Fibroblast of the conjunctiva (primary cell): ENCODE measurements at regions not wholly inside any gene's neighbourhood (a gene's known extent, or its start where the extent isn't known, plus 50 kb on each side); places are given as distances from the start of the nearest gene placed in this dataset.
"Not testable (repeated sequence)": the region's sequence is repeated elsewhere in the genome, so short reads cannot be mapped to it uniquely, and the experiment has no call there.

Source experiments
- DNase-seq: peaks from one replicate; pipeline ENCODE4 v3.0.0-alpha.2; 2010; ENCODE audit warnings: low read depth

DNA sequence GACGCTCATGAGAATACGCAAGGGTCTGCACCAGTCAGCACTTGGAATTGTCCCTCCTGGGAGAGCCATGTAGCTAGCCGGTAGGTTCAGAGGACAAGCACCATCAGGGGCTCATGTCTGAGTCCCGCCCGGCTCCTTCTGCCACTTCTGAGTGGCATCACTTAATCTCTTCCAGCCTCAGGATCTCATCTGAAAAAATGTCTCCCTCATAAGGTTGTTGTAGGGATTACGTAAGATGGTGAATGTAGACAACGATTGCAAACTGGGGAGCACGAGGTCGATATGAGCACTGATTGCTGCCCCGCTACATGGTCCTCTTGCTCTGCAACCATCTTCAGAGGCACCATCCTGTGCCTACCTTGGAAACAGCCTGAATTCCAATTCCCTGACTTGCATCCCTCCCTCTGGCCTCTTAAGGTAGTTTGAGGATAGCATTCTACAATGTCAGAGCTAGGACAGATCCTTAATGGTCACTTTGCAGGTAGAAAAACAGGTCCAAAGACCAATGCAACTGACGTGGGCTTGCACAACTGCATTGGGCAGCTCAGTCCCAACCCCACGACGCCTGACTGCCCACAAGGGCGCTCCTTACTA, 115.8 kb upstream of the TMEM45B start:
- DNase-seq, result no peak

DNA sequence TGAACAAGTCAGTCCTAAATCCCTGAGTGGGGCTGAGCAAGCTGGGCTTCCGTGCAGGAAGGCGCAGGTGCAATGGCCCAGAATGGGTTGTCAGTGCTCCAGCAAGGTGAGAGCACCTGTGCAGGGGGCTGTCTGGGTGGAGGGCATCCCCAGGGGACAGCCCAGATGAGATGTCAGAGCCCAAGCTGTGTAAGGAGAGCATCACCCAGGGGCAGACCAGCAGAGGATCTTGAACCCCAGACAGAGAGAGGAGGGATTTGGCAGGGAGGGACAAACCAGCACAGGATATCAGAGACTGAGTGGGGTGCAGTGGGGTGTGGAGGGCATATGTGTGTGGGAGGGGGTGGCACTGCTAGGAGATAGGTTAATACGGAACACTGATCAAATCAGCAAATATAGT, 114.9 kb upstream of the TMEM45B start:
- no peak for DNase-seq

DNA sequence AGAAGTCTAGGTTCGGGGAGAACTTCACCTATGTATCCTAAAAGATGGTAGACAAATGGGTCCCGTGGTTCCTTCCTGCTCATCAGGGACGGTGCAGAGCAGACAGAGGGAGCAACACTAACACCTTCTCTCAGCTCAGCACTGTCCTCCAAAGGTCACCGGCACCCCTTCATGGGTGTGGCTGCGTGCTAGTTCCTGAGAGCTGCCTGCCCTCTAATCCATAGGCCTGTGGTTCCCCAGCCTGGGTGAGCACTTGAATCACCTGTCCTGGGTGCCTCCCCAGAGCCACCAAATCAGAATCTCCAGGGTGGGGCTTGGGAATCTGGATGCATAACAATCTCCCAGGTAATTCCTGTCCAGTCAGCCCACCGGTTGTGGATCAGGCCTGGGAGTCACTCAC, 113.9 kb upstream of the TMEM45B start:
- no peak for DNase-seq

DNA sequence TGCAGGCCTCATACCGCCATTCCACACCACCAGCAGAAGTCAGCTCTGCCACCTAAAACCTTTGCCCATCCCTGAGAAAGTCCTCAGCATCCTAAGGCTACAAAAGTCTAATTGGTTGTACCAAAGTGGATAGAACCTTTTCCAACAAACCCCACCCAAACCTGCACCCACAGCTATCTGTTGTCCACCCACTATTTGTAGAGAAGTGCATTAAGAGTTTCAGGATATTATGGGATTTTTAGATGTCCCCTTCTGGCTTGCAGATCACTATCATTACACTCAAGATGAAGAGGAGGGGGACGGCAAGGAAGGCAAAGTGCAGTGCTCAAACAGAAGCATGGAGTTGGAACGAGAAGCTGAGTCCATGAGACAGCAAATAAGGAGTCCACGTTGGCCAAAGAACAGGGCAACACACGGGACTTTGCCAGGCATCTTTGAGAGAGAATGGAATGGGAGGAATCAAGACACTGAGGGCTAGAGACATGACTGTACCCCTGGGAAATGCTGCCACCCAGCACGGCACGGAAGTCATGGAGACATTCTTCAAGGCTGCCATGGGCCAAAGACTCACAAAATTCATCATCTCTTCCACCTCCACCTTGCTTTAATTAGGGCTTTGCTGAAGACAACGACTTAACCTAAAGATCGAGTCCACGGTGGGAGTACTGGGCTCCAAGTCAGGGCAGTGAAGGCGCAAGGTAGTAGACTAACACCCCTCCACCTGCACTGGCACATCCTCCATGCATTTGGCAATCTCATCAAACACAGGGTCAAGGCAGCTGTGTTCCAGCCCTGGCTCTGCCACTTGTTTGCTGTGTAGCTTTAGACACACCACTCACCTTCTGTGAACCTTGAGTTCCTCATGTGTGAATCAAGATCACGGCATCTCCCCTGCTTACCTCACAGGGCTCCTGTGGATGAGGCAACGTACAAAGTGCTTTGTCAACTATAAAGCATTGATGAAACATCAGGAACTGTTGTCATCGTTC, 112.9 kb upstream of the TMEM45B start:
- no peak for DNase-seq

DNA sequence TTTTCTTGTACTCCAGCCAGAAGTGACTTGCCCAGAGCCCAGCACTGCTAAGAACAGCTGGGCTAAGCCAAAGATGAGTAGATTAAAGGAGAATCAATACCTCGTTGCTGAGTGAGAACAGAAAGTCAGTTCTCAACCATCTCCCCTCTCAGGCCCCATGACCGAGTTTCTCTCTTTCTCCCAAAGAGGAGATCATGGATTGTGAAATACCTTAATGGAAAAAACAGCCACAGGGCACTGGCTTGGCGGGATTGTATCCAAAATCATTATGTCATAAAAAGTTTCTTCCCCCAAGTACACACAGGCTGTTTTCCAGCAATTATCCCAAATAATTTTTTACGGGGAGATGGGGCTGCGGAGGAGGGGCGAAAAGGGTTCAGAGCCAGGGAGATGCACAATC, 111.8 kb upstream of the TMEM45B start:
- no peak for DNase-seq

DNA sequence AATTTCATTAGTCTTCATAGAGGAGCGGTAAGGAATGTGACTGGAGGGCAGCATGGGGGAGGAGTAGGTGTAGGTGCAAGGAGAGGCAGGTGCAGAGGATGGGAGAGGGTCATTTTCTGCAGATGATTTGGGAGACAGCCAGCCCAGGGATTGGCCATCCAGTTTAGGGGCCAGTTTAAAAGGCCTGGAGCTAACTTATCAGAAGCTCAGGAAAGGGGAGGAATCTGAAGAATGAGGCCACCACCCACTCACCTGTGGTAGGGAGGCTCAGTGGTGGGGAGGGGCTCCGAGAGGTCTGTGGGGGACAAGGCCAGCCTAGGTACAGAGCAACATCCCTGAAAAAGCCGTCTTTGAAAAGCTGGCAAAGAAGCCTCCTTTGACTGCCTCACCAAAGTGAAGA, 110.8 kb upstream of the TMEM45B start:
- no peak for DNase-seq

DNA sequence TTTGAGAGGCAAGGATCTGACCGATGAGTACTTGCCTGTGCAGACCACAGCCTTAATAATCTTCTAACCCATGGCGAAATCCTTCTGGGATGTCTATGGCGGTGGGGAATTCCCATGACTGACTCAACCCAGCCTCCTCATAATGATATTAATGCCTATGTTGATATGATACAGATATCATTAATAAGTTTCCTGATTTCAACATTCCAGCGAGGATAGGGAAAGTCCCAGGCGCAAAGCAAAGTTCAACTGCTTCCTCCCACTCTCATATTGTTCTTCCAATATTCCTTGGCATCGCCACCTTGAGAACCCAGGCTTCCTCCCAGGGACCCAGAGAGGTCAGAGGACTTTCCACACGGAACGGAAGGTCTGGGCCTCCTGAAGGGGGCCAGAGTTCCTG, 110.3 kb upstream of the TMEM45B start:
- DNase-seq, result no peak

DNA sequence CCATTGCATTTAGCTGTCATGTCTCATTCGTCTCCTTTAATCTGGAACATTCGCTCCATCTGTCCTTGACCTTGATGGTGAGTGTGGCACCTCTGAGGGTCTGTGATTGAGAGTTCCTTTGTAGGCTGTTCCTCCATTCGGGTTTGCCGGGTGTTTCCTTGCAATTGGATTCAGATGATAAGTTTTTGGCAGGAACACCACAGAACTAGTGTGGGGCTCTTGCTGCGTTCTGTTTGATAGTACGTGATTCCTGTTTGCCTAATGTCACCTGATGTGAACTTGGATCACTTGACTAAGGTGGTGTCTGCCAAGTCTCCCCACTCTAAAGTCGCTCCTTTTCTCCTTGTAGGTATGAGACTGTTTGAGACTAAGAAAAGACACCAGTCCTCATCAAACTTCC, 109.7 kb upstream of the TMEM45B start:
- no peak for DNase-seq

DNA sequence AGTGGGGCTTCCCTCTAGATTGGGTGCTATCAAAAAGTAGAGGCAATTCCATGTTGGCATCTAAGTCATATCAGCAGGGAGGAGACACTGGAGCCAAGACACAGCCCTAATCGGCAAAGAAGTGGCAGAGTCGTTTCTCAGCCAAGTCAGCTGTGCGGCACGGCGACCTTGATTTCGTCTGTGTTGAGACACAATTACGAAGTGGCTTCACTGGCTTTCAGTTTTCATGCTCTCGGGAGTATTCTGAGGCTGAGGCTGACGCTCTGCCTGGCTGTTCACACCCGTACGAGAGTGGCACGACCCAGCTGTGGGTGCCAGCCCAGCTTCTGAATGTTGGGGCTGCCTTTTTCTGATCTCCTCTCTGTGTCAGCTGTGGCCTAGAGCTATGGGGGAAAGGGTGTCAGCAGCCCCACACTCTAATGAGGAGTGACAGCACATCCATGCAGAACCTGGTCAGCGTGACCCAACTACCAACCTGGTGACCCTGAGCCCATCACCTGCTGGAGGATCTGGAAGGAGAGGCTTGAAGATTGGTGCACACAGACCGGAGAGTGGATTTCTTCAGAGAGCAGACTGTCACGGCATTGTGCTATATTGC, 105.7 kb upstream of the TMEM45B start:
- DNase-seq, result no peak

DNA sequence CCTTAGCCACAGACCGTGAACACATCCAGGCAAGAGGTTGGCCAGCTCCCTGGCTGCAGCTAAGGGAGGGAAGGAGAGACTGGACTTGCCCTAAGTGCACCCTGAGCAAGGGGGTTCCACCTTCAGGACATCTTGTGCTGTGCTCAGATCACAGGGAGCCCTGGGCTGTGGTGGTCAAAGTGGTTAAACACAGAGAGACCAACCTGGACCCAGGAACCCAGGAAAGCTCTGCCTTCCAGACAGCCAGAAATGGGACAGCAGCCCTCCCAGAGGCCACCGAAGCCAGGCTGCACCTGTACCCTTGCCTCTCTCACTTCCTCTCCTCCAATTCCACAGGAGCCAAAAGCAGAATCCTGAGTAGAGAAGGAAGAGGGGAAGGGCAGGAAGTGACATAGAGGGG, 105.2 kb upstream of the TMEM45B start:
- no peak for DNase-seq

DNA sequence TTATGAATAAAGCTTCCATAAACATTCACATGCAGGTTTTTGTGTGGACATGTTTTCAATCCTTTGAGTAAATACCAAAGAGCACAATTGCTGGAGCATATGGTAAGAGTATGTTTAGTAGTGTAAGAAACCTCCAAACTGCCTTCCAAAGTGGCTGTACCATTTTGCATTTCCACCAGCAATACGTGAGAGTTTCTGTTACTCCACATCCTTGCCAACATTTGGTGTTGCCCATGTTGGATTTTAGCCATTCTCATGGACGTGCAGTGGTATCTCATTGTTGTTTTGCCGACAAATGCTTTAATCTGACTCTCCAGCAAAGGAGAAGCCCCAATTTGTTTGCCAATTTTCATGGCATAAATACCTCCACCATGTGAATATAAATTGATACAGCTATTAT, 103.9 kb upstream of the TMEM45B start:
- DNase-seq, result no peak

DNA sequence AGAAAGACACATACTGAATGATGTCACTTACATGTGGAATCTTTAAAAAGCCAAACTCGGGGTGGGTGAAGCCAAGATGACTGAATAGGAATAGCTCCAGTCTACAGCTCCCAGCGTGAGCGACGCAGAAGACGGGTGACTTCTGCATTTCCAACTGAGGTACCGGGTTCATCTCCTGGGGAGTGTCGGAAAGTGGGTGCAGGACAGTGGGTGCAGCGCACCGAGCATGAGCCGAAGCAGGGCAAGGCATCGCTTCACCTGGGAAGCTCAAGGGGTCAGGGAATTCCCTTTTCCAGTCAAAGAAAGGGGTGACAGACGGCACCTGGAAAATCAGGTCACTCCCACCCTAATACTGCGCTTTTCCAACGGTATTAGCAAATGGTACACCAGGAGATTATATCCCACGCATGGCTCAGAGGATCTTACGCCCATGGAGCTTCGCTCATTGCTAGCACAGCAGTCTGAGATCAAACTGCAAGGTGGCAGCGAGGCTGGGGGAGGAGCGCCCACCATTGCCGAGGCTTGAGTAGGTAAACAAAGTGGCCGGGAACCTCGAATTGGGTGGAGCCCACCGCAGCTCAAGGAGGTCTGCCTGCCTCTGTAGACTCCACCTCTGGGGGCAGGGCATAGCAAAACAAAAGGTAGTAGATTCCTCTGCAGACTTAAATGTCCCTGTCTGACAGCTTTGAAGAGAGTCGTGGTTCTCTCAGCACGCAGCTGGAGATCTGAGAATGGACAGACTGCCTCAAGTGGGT, 103.0 kb upstream of the TMEM45B start:
- DNase-seq, result not testable (repeated sequence)

DNA sequence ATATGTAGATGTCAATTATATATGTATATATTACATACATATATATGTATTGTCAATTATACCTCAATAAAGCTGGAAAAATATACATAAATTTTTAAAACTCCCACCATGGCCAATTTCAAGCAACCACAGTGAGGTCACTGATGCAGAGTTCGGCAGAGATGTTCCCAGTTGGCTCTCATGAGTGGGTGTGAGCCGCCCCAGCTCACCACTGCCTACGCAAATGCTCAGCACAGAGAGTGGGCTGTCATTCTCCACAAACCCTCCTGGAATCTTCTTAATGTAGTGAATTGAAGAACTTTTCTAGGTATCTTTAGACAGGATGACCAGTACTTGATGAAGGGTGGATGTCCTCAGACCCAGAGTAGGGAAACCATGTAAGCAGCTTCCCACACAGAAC, 96.6 kb upstream of the TMEM45B start:
- DNase-seq, result no peak

DNA sequence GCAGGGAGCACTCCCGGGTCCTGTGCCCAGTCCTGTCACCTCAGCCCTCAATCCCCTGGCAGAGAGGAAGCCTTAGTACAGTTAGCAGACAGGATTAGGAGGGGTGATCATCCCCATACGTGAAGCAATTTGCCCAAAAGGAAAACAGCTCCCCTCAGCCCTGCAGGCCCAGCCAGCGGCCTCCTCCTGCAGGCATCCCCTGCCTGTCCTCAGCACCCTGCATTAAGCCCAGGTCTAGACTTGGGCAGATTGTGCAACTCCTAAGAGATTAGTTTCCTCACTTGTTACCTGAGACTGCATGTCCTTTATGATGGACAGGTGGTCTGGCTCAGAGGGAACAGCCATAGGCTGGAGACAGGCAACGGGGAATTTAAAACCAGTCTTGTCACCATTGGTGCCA, 95.5 kb upstream of the TMEM45B start:
- DNase-seq, result no peak

DNA sequence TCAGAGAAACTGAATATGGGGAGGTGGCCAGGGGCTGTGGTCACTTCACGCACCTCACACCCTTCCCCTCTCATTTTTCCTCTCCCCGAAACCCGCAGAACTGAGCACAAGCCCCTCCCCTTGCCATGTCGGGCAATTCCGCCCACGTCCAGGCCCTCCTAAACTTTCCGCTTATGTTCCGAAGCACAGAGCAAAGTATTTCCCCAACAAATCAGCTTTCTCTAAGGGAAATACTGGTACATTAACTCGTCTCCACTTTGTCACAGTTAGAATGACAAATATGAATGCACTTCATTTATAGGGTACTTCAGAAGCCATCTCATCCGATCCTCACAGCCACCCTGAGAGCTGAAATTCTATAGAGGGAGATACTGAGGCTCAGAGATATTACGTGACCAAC, 94.7 kb upstream of the TMEM45B start:
- DNase-seq, result no peak

DNA sequence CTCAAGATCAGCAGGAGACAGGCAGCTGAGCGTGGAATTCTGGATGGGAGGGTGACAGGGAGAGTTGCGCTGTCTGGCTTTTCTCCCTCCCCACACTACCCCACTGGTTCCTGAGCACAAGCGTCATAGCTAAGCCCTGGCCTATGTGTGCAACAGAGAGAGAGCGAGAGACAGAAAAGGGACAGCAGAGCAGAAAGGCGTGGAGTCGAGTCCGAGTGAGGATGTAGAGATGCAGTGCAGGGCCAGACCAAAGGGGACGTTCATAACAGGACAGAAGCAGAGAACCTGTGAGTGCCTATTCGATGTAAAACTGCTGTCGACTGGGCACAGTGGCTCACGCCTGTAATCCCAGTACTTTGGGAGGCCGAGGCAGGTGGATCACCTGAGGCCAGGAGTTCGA, 94.0 kb upstream of the TMEM45B start:
- no peak for DNase-seq

DNA sequence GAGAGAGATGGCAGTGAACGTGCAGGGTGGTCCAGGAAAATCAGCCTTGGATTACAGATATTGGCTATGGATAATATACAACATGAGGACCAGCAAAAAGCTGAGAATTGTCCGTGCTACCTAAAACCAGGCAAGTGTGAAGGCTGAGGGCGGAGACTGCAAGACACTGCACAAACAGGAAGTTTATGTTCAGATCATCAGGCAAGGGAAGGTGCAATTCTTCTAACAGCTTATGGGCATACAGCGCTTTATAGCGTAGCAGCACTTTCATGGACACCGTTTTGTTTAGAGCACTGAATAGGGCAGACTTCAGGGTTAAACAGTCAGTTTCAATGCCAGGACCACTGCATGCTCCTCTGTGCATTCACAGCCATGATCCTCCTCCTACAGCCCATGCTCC, 93.1 kb upstream of the TMEM45B start:
- no peak for DNase-seq

DNA sequence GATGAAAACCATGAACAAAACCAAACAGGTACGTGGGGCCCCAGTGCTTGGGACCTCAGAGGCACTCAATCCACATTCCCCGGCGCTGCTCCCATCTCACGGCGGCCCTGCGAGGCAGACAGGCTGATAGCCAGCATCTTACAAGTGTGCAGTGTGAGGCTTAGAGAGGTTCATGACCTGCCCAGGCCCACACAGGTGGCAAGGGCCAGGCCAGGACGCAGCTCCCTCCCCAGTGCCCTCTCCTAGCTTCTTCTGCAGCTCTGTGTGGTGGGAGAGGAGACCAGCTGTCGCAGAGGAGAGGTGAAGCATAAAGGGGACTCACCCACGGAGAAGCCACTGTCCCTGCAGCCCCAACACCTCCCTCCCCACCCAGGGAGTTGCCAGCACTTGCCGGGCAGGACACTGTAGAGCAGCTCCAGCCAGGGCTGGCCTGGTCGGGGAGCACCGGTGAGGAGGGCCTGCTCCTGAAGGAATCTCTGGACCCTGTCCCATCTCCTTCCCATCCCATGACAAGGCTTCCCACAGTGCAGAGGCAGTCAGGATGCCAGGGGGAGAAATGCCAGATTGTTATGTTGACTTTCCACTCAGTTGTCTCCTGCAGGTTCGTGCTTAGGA, 92.4 kb upstream of the TMEM45B start:
- no peak for DNase-seq

DNA sequence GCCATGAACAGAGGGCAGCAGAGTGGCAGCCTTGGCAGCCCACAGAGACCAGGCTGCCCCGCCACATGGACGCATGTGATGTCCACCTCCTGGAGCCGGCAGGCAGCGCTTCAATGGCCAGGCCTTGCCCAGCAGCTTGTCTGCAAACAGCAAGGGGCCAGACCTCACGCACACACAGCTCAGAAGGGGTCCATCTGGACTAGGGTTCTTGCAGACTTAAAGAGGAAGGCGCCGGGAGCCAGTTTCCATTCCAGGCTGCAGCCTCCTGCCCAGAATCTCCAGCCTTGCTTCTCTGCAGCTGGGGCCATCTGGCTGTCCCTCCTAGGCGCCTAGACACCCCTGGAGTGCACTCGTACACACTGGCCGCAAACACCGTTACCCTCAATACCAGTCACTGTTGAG, 91.9 kb upstream of the TMEM45B start:
- no peak for DNase-seq

DNA sequence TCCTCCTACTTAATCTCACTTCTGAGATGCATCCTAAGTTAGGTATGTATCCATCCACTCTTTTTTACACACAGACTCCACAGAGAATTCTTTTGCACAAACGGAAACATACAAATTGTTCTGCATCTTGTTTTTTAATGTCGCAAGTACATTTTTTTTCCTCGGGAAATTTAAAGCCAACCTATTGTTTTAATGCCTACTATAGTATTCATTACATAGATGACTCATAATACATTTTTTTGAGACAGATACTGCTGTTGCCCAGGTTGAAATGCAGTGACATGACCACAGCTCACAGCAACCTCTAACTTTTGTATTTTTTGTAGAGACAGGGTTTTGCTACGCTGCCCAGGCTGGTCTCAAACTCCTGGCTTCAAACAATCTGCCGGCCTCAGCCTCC, 90.8 kb upstream of the TMEM45B start:
- DNase-seq, result no peak

DNA sequence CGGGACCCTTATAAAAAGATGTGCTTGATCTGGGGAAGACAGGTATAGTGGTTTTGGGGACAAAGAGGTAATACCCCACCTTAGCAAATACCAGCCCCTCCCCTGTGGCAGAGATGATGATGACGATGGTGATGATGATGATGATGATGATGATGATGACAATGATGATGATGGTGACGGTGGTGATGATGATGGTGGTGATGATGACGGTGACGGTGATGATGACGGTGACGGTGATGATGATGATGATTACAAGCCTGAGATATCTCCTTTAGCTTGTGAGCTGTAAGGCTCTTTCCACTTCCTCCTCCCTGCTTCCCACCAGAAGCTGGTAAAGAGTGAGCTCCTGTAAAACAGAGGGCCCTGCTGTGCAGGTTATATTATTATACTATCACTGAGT, 89.5 kb upstream of the TMEM45B start:
- DNase-seq, result no peak

DNA sequence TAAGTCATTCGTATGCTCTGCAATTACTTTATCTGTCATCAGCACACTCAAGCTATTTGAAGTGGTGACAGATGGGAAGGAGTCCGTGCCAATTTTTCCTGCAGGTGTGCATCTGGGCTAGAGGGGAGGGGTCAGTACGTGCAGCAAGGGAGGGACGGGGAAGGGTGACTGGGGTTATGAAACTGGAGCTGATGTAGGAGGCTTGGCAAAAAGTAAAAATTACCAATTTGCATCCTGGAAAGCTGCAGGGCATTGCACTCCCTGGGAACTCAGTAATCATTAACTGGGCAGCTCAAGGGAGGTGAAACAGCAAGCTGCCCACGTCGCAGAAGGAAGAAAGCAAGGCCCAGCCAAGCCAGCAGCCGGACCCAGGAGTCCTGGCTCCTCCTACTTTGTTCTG, 87.1 kb upstream of the TMEM45B start:
- no peak for DNase-seq
